C4-2B (cell line): ENCODE measurements at regions not wholly inside any gene's neighbourhood (a gene's known extent, or its start where the extent isn't known, plus 50 kb on each side); places are given as distances from the start of the nearest gene placed in this dataset.

Experiments
- ZFX ChIP-seq: fragments of 450-650 bp; IDR thresholded peaks from 2 replicates; pipeline ENCODE4 v1.6.1; 2017
- TF ChIP-seq, protein P1 (sequence below): fragments of 450-650 bp; conservative IDR thresholded peaks from 2 replicates; pipeline ENCODE4 v1.5.1; 2017; ENCODE audit warnings: mild to moderate bottlenecking

DNA sequence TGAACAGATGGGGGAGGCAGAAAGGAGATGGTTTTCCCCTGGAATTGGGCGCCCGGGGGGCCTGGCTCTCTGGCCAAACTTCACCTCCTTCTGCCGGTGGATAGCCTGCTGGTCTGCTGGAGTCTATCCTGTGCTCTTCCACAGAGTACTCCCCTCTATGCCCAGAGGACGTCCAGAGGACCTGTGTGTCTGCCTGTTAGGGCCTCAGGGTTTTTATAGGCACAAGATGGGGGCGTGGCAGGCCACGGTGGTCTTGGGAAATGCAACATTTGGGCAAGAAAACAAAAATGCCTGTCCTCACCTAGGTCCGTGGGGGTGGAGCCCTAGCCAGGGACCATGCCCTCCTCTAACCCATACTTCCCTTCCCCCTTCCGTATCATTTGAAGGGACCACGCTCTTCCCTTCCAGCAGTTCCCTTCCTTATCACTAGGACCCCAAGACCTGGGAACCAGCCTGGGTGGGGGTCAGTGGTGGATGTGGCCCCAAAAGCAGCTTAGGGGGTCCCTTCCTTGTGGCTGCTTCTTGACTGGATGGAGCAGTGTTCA, 53.6 kb upstream of the ZNF337 start:
- TF ChIP-seq, protein P1, sequence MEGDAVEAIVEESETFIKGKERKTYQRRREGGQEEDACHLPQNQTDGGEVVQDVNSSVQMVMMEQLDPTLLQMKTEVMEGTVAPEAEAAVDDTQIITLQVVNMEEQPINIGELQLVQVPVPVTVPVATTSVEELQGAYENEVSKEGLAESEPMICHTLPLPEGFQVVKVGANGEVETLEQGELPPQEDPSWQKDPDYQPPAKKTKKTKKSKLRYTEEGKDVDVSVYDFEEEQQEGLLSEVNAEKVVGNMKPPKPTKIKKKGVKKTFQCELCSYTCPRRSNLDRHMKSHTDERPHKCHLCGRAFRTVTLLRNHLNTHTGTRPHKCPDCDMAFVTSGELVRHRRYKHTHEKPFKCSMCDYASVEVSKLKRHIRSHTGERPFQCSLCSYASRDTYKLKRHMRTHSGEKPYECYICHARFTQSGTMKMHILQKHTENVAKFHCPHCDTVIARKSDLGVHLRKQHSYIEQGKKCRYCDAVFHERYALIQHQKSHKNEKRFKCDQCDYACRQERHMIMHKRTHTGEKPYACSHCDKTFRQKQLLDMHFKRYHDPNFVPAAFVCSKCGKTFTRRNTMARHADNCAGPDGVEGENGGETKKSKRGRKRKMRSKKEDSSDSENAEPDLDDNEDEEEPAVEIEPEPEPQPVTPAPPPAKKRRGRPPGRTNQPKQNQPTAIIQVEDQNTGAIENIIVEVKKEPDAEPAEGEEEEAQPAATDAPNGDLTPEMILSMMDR = no peak
- no peak for TF ChIP-seq ZFX
